ENCODE measurements at regions not wholly inside any gene's neighbourhood (a gene's known extent, or its start where the extent isn't known, plus 50 kb on each side); places are given as distances from the start of the nearest gene placed in this dataset.

GRCh38 chr16:73482310-73482709, 434.4 kb upstream of the ZFHX3 start:
- no peak for TF ChIP-seq CTCF (IDR thresholded peaks at IDR 0.05)
- no peak for TF ChIP-seq POLR2A (IDR thresholded peaks at IDR 0.05; ENCODE audit: low read depth)
- no peak for TF ChIP-seq POLR2AphosphoS5 (IDR thresholded peaks at IDR 0.05)
